Jurkat, Clone E6-1 (cell line): ENCODE measurements at regions not wholly inside any gene's neighbourhood (a gene's known extent, or its start where the extent isn't known, plus 50 kb on each side); places are given as distances from the start of the nearest gene placed in this dataset.
"Not testable (repeated sequence)": the region's sequence is repeated elsewhere in the genome, so short reads cannot be mapped to it uniquely, and the experiment has no call there.

Experiments
- DNase-seq: peaks from one replicate; pipeline ENCODE4 v3.0.0-alpha.2; 2011; ENCODE audit warnings: low read depth, low spot score
- H3K4me3 ChIP-seq: 2 replicates; pipeline ENCODE4 v1.5.1; 2011; ENCODE audit warnings: mild to moderate bottlenecking, low read length, control low read depth, moderate library complexity

DNA sequence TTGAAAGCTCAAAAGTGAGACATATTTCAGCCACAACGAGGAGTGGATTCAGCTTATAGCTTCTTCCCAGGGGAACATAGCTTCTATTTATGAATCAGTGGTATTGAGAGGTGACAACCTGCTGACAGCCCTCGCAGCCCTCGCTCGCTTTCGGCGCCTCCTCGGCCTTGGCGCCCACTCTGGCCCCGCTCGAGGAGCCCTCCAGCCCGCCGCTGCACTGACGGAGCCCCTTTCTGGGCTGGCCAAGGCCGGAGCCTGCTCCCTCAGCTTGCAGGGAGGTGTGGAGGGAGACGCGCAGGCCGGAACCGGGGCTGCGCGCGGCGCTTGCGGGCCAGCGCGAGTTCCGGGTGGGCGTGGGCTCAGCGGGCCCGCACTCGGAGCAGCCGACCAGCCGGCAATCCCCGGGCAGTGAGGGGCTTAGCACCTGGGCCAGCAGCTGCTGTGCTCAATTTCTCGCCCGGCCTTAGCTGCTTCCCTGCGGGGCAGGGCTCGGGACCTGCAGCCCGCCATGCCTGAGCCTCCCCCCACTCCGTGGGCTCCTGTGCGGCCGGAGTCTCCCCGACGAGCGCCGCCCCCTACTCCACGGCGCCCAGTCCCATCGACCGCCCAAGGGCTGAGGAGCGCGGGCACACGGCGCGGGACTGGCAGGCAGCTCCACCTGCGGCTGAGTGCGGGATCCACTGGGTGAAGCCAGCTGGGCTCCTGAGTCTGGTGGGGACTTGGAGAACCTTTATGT, 207.9 kb upstream of the RFX3 start:
- H3K4me3 ChIP-seq, DNase-seq: not testable (repeated sequence)

DNA sequence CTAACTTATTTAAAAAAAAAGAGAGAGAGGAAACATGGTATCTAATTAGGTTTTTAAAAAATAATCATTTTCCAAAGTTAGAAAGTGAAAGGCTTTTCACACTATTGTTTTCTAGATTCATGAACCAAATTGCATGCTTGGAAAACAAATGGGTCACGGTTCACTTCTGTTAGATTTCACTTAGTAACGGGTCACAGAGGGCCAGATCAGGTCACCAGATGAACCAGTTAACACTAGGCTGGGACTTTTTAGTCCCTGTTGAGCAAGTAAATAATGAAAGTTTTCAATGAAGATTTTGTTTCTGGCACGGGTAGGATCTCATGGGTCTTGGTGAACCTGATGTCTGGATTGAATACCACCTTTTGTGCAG, 207.2 kb upstream of the RFX3 start:
- DNase-seq, result no peak
- no peak overlapping the region for H3K4me3 ChIP-seq

DNA sequence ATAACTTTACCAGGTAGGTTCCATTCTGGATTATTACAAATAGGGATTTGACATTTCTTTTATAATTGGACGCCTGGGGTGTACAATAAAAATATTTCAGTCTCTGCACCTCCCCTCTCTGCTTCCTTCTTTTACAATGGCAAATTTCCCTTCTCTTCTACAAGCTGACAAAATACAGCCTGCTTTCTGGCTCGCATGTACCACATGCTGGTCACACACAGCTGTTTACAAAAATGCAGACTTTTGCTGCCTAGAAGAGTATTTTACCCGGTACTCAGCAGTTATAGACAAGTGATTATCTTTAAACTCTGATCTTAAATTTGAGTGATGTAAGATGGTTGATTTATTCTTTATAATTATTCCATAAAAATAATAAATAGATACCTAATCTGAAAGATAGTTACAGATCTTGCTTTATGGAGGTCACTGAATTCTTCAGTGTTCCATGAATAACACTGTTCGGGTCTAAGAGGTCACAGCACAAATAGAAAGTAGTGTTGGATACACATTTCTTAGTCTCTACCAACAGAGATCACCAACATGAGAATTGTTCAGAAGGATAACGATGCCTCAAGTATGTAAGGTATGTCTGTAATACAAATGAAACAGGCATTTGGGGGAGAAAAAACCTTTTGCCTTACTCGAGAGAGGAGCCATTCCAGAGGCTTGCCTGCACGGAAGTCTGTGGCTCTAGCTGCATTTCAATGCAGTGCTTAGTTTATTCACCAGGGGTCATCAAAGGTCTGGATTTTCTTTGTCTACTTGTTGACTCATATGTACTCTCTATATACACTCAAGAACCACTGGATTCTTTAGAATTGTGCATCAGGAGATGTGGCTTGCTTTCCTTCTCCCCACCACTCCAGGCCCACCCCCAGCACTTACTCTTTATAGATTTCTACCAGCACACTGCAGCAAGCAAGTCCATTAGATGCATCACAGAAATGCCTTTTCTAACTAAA, 206.6 kb upstream of the RFX3 start:
- H3K4me3 ChIP-seq, result peak overlapping the region; percentile 2; the same call in 1 of the 2 replicates

DNA sequence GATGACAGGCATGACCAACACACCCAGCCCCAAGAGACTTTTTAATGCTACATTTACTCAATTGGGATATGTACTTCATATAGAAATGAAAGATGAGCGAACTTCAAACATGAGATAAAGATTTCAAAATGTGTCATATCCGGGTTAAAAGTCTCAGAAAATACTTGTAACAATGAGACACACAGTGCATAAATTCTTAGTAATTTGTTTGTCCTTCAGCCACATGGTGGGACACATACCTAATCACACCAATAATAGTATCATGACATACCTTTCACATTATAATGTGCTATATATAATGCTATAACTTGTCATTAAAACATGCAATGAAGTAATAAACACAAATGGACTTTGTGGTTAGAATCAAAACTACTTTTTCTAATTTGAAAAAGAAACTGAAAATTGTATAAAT, 204.7 kb upstream of the RFX3 start:
- no peak overlapping the region for H3K4me3 ChIP-seq
- DNase-seq, result no peak

More for the DNA sequence above, 206.6 kb upstream of the RFX3 start:
- peak; percentile 66 for DNase-seq

DNA sequence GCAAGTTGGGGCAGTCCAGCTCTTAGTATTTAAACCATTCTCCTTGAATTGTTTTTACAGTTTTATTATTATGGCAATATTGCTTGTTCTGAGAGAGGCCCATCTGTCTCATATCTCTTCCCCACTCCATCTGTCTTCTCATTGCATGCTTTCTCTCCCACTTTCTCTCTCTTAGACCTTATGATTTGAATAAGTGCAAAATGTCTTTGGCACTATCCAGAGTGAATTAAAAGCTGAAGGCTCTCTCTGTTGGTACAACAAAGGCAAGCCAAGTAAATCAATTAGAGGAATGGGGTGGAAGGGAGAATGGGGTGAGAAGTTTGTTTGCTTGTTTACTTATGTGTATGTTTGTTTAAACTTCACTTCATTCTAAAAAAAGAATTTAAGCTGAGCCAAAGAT, 195.3 kb upstream of the RFX3 start:
- H3K4me3 ChIP-seq, result no peak overlapping the region
- DNase-seq, result no peak

DNA sequence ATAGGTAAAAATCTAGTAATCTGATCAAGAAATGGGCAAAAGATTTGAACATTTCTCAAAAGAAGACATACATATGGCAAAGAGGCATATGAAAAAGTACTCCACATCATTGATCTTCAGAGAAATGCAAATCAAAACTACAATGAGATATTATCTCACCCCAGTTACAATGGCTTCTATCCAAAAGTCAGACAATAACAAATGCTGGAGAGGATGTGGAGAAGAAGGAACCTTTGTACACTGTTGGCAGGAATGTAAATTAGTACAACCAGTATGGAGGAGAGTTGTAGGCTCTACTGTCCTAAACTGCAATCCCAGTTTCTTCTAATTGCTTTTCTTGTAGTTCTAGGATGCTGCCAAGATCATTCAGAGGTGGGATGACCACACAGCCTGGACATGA, 193.5 kb upstream of the RFX3 start:
- no peak overlapping the region for H3K4me3 ChIP-seq
- no peak for DNase-seq

DNA sequence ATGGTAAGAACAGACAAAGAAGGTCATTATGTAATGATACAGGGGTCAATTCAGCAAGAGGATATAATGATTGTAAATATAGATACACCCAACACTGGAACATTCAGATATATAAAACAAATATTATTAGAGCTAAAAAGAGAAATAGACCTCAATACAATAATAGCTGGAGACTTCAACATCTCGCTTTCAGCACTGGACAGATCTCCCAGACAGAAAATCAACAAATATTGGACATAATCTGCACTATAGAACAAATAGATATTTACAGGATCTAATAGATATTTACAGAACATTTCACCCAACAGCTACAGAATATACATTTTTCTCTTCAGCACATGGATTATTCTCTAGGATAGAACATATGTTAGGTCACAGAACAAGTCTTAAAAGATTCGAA, 190.6 kb upstream of the RFX3 start:
- H3K4me3 ChIP-seq, result no peak overlapping the region
- no peak for DNase-seq

DNA sequence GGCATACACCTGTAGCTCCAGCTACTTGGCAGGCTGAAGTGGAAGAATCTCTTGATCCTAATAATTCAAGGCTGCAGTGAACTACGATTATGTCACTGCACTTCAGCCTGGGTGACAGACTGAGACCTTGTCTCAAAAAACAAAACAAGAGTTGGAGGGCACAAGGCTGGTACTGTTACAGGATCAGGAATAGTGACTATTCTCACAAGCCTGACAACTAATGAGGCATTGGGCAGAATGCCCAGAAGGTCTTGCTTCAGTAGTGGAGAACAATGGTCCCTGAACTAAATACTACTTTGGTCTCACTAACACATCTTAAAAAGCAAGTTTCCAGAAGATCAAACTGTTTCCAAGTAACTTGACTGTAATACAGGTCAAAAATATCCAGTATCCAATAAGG, 182.9 kb upstream of the RFX3 start:
- no peak for DNase-seq
- H3K4me3 ChIP-seq, result no peak overlapping the region

DNA sequence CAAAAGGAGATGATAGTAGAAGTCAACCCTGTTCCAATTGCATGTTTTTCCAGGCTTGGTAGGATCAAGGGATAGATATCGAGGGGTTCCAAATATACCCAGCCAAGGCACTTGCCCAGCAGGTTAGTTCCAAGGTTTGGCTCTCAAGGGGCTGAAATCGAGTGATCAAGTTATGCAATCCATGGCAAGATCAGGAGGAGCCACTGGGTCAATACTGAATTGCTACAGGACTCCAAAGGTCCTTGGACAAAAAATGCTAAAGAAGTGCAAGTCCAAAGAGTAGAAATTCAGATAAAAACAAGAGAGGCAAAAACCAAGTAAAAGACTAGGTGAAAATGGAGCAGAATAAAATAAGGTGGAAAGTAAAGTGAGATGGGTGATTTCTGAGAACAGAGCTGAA, 179.1 kb upstream of the RFX3 start:
- DNase-seq, result no peak
- H3K4me3 ChIP-seq, result no peak overlapping the region

DNA sequence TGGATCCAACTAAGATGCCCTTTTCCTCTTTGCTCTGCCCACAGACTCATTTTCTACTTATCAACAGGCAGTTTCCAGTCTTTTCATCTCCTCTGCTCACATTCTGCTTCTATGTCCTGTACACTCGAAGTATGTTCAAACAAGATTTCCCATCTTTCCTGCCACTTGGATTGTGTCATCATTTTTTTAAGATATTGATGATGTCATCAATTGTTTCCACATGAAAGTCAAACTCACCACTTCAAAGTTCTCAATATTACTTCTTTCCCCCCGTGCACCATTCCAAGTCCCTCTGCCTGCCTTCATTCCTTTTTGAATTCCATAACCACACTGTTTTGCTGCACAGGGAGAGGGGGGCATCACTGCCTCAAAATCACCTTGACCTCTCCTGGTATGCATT, 175.0 kb upstream of the RFX3 start:
- H3K4me3 ChIP-seq, result no peak overlapping the region
- DNase-seq, result no peak

DNA sequence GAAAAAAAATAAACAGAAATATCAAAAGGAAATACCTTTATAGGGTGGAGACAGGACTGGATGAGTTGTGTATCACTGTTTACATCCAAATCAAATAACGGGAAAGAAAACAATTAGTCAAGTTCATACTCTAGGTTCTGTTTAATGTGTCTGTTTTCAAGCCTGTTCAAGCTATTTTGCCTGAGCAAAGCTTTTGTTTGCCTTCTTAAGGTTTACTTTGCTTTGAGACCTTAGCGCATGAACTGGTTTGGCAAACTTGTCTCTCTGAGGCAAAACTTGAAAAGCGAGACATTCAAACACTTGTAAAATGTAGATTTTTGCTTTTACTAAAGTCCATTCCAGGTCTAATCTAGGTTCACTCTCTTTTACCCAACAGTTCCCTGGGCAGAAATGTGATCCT, 174.1 kb upstream of the RFX3 start:
- no peak overlapping the region for H3K4me3 ChIP-seq

DNA sequence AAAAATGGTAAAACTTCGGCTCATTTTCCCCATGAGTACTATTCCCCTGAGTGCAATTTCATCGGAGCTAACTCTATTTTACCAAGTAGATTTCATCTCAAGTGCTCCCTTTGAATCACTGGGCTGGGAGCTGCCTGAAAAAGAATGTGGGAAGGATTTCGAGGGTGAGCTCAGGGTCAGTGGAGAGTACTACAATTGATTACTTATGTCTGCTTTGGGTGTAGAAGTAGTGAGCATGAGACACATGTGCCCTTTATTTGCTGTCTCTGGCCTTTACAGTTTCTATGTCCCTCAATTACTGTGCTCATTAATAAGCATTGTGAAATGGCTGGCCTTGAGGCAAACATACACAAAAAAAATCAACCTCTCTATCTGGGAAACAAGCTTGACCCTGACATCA, 172.7 kb upstream of the RFX3 start:
- DNase-seq, result no peak

More for the DNA sequence above, 174.1 kb upstream of the RFX3 start:
- DNase-seq, result no peak

DNA sequence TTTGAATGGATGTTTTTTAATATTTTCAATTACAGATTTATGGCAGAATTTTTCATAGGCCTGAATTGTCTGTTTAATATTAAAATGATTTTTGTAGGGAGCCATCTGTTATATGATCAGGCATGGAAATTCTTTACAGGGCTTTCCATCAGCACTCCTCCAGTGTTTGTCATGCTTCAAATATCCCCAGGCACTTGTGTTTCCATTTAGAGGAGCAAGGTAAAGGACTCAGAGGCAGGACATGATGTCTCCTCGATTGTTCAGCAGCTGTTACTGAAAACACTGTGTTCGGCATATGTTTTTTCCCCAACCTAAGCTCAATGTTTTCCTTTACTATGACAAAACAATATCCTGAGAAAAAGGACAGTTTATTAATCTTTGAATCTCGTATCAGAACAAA, 172.3 kb upstream of the RFX3 start:
- no peak overlapping the region for H3K4me3 ChIP-seq
- DNase-seq, result no peak

More for the DNA sequence above, 172.7 kb upstream of the RFX3 start:
- no peak overlapping the region for H3K4me3 ChIP-seq

DNA sequence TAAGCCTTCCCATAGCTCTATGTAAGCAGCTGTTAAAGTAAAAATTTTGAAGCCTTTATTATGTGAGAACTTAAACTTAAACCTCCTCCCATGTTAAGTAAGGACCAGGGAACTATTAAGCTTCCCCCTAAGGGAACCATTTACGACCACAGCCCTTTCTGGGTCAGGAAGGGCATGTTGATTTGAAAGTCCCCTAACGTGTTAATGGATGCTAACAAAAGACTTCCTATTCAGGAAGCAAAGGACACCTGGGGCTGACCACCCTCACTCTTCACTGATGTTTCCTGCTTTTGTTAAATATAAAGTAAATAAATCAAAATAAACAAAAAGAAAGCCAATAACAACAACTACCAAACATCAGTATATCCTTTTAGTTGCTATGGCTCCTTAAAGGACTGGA, 170.6 kb upstream of the RFX3 start:
- DNase-seq, result no peak

DNA sequence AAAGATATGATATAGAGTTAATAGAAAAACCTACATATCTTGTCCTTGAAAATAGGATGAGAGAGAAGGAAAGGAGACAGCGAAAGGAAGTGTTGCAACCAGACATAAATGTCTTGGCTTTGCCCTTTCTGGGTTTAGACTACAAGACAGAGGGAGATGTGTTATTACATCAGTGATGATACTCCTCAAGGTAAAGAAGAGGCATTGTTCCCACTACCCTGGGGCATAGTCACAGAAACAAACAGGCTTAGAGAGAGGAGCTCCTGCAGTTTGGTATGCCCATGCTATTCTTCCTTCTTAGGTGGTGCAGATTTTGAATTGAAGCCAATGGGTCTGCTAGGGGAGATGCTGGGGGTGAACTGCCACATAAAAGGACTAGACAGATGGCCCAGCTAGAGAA, 166.8 kb upstream of the RFX3 start:
- DNase-seq, result no peak
- H3K4me3 ChIP-seq, result no peak overlapping the region

More for the DNA sequence above, 170.6 kb upstream of the RFX3 start:
- no peak overlapping the region for H3K4me3 ChIP-seq

DNA sequence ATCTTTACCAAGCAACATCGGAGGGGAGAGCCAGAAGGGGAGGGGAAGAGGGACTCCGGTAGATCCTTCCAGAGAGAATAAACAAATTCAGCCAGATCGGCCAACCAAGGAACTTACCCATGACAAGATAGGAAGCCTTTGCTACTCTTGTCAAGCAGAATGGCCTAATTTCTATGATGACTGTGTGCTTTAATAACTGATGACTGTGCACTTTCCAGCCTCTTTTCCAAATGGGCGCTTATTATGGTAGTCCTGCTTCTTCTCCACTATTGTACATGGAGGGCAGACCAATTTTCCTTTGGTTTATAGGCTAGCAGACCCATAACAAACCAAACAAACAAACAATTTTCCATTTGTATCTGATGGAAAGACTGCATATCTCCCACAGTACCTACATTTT, 163.8 kb upstream of the RFX3 start:
- H3K4me3 ChIP-seq, result no peak overlapping the region
- no peak for DNase-seq

DNA sequence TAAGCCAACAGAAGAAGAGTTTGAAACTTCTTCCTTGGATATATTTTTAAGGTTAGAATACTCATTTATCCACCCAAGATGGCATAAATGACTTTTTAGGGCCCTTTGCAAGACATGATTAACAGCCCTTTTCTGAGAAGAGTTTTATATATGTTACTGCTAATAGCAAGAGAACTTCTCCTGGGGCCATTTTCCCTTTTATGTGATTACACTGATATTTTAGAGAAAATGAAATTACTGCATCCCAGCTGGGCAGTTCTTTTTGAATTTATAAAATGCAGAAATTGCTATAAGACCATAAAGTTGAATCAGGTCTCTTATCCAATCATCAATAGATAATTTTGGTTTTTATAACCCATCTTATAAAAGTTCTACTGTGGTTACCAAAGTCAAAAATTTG, 161.3 kb upstream of the RFX3 start:
- no peak overlapping the region for H3K4me3 ChIP-seq
- DNase-seq, result no peak

DNA sequence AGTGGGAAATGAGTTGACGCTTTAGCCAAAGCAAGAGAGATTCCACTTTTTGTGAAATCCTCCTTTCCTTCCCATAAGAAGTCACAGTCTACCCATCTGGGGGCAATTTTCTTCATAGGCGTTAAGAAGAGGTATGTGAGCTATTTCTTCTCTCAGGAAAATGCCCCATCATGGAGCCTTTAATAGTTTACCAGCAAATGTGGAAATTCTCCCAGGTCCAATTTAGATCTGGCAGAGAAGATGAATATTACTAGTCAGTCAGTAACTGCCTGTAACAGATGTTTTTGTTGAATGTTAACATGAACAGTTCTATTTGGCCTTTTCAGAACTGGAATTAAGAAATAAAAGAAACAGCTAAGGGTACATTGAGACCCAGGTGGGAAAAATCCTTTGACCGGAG, 156.4 kb upstream of the RFX3 start:
- no peak overlapping the region for H3K4me3 ChIP-seq
- no peak for DNase-seq

DNA sequence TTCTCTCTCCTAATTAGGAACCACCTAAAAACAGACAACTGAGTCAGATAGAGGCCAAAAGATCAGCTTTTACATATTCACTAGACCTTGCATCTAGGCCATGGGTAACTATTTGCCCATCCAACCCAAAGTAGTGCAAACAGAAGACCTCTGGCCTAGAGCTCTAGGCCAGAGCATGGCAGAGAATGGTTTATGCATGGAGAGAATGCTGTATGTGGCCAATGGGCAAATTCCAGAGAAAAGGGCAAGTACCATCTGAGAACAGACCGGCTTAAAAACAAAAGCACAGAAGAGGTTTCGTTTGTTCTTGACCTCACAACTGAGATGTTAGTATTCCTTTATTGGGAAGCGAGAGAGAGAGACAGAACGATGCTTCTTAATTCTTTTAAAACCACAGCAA, 151.7 kb upstream of the RFX3 start:
- DNase-seq, result no peak
- H3K4me3 ChIP-seq, result no peak overlapping the region

DNA sequence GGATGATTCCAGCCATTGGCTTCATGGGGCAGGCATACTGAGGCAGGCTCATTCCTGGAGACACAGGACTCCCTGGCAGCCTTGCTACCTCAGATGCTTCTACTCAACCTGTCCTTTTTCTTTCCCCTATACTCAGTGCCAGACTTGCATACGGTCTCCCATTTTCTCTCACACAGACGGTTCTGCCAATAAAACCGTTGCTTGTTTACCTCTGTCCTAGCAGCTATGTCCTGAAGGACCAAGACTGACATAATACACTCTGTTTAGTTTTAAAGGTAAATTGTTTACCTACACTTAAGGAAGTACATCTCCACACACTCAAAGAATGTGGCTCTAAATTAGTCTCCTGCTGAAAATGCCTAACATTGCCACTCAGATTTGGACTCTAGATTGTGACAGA, 151.0 kb upstream of the RFX3 start:
- H3K4me3 ChIP-seq, result no peak overlapping the region
- no peak for DNase-seq
